Endodermal cell (in vitro differentiated cells): ENCODE measurements at regions not wholly inside any gene's neighbourhood (a gene's known extent, or its start where the extent isn't known, plus 50 kb on each side); places are given as distances from the start of the nearest gene placed in this dataset.

ENCODE experiments used
- DNase-seq: peaks from one replicate; pipeline ENCODE4 v3.0.0-alpha.2; 2017
- H3K27ac ChIP-seq: 2 replicates; pipeline ENCODE4 v1.5.1; 2013; ENCODE audit warnings: mild to moderate bottlenecking, low read depth, low read length, moderate library complexity
- H3K27me3 ChIP-seq: 2 replicates; pipeline ENCODE4 v1.6.1; 2013; ENCODE audit warnings: mild to moderate bottlenecking, low read length, moderate library complexity; ENCODE audit not compliant: insufficient read depth, control insufficient read depth, poor library complexity, severe bottlenecking
- H3K36me3 ChIP-seq: 2 replicates; pipeline ENCODE4 v1.7.0; 2013; ENCODE audit warnings: mild to moderate bottlenecking, low read length, moderate library complexity; ENCODE audit not compliant: control insufficient read depth, insufficient read depth
- H3K4me1 ChIP-seq: one replicate; pipeline ENCODE4 v1.7.0; 2013; ENCODE audit warnings: low read length; ENCODE audit not compliant: control insufficient read depth, insufficient read depth
- H3K4me3 ChIP-seq: 2 replicates; pipeline ENCODE4 v1.5.1; 2013; ENCODE audit warnings: mild to moderate bottlenecking, low read length, moderate library complexity
- H3K9ac ChIP-seq: 2 replicates; pipeline ENCODE4 v1.6.1; 2013; ENCODE audit warnings: mild to moderate bottlenecking, low read length, moderate library complexity; ENCODE audit not compliant: poor library complexity, severe bottlenecking; ENCODE audit errors: extremely low read depth
- H3K9me3 ChIP-seq: 2 replicates; pipeline ENCODE4 v1.6.1; 2013; ENCODE audit warnings: mild to moderate bottlenecking, low read length, moderate library complexity; ENCODE audit not compliant: control insufficient read depth
- H3K27ac Mint-ChIP-seq: 2 replicates; pipeline ENCODE4 v1.8.0; 2020; ENCODE audit warnings: mixed read lengths
- H3K27me3 Mint-ChIP-seq: 2 replicates; pipeline ENCODE4 v1.8.0; 2021; ENCODE audit warnings: mild to moderate bottlenecking, mixed read lengths; ENCODE audit not compliant: insufficient read depth
- H3K36me3 Mint-ChIP-seq: 2 replicates; pipeline ENCODE4 v1.8.0; 2020; ENCODE audit warnings: low read depth, mixed read lengths
- H3K4me1 Mint-ChIP-seq: 2 replicates; pipeline ENCODE4 v1.8.0; 2020; ENCODE audit warnings: mixed read lengths
- H3K4me3 Mint-ChIP-seq: 2 replicates; pipeline ENCODE4 v1.8.0; 2020; ENCODE audit warnings: mild to moderate bottlenecking, moderate library complexity, mixed read lengths
- H3K9me3 Mint-ChIP-seq: 2 replicates; pipeline ENCODE4 v1.8.0; 2020; ENCODE audit warnings: mild to moderate bottlenecking, mixed read lengths
- CTCF ChIP-seq: fragments of 200-600 bp; sonication (generic); conservative IDR thresholded peaks from 2 replicates; pipeline ENCODE4 v1.5.0; 2021; ENCODE audit warnings: antibody characterized with exemption, mild to moderate bottlenecking
- WGBS, 2 experiments: methylation state at CpG; one replicate each; pipeline versions ENCODE4 v1.1.5 to v1.1.7; 2013; ENCODE audit warnings: missing lambda C conversion rate in 2 of 2, mixed read lengths in 1 of 2; ENCODE audit not compliant: insufficient coverage in 1 of 2, insufficient read length in 1 of 2; 5-methylcytosine and 5-hydroxymethylcytosine counted together

GRCh38 chr3:194937144-194937543 lies 251.5 kb downstream of the FAM43A start:
- no peak for DNase-seq
- Histone ChIP-seq H3K36me3 (no peaks in the 10 kb centered on the region), H3K27me3 (no peaks in the 10 kb centered on the region), H3K27ac (no peak overlapping the region), H3K9me3 (peaks cover 7% of the 10 kb centered on the region), H3K4me3 (no peak overlapping the region), H3K4me1 (no peaks in the 10 kb centered on the region), H3K9ac (no peak overlapping the region)
- peaks cover 3% of the 10 kb centered on the region for H3K9me3 Mint-ChIP-seq
- no peaks in the 10 kb centered on the region for H3K4me1 Mint-ChIP-seq
- H3K36me3 Mint-ChIP-seq: no peaks in the 10 kb centered on the region
- 84 to 86% methylated on average over 5 of the region's 5 CpGs for WGBS, 2 experiments
- no peak overlapping the region for H3K4me3 Mint-ChIP-seq
- peaks cover 4% of the 10 kb centered on the region for H3K27me3 Mint-ChIP-seq
- TF ChIP-seq CTCF: no peak
- H3K27ac Mint-ChIP-seq: no peak overlapping the region

GRCh38 chr3:194937882-194938321 lies 252.2 kb downstream of the FAM43A start:
- Mint-ChIP-seq H3K27me3 (peaks cover 3% of the 10 kb centered on the region), H3K36me3 (no peaks in the 10 kb centered on the region), H3K9me3 (peaks cover 3% of the 10 kb centered on the region), H3K4me1 (no peaks in the 10 kb centered on the region), H3K27ac (no peak overlapping the region), H3K4me3 (no peak overlapping the region)
- Histone ChIP-seq H3K9me3 (peaks cover 3% of the 10 kb centered on the region), H3K27ac (no peak overlapping the region), H3K27me3 (no peaks in the 10 kb centered on the region), H3K36me3 (no peaks in the 10 kb centered on the region), H3K4me1 (no peaks in the 10 kb centered on the region), H3K4me3 (no peak overlapping the region), H3K9ac (no peak overlapping the region)
- TF ChIP-seq CTCF: no peak
- no peak for DNase-seq
- WGBS, 2 experiments: 93% methylated on average over 7 of the region's 7 CpGs

- Mint-ChIP-seq H3K36me3 (no peaks in the 10 kb centered on the region), H3K4me1 (no peaks in the 10 kb centered on the region), H3K9me3 (peaks cover 1% of the 10 kb centered on the region), H3K27me3 (no peaks in the 10 kb centered on the region), H3K27ac (no peak overlapping the region), H3K4me3 (no peak overlapping the region)
- Histone ChIP-seq H3K4me1 (no peaks in the 10 kb centered on the region), H3K9ac (no peak overlapping the region), H3K36me3 (no peaks in the 10 kb centered on the region), H3K9me3 (no peaks in the 10 kb centered on the region), H3K4me3 (no peak overlapping the region), H3K27ac (no peak overlapping the region), H3K27me3 (no peaks in the 10 kb centered on the region)
- WGBS, 2 experiments: 87 to 89% methylated on average over 3 to 8 of the region's 8 CpGs
- no peak for TF ChIP-seq CTCF
- no peak for DNase-seq
Measured at GRCh38 chr3:194938845-194939531, 253.3 kb downstream of the FAM43A start.
